ENCODE measurements at regions not wholly inside any gene's neighbourhood (a gene's known extent, or its start where the extent isn't known, plus 50 kb on each side); places are given as distances from the start of the nearest gene placed in this dataset.

DNA sequence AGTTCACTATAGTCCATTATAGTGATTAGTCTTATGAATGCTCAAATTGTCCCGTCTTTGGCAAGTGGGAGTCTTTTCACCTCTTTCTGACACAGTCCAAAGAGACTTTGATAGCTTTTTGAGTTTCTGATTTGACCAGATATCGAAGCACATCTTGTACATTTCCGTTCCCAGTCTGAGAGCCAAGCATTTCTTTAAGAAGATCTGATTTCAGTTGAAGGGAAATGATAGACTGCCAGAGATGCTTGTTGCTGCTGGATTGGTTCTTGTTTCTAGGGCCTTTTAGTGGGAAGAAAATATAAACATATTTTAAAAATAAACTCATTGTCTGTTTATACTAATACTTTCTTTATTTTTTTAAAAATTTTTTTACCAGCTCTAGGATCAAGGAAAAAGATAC is 54.1 kb upstream of the IER3 start:
- H3K27ac Mint-ChIP-seq: no peak overlapping the region
- H3K4me1 Mint-ChIP-seq (ENCODE audit: low read depth): peaks cover 30% of the 10 kb centered on the region
- DNase-seq (ENCODE audit: low spot score): no peak
- no peak overlapping the region for H3K4me3 Mint-ChIP-seq
- no peaks in the 10 kb centered on the region for H3K27me3 Mint-ChIP-seq (ENCODE audit: low read depth)
- no peaks in the 10 kb centered on the region for H3K9me3 Mint-ChIP-seq
- peaks cover 7% of the 10 kb centered on the region for H3K36me3 Mint-ChIP-seq (ENCODE audit: low read depth)

DNA sequence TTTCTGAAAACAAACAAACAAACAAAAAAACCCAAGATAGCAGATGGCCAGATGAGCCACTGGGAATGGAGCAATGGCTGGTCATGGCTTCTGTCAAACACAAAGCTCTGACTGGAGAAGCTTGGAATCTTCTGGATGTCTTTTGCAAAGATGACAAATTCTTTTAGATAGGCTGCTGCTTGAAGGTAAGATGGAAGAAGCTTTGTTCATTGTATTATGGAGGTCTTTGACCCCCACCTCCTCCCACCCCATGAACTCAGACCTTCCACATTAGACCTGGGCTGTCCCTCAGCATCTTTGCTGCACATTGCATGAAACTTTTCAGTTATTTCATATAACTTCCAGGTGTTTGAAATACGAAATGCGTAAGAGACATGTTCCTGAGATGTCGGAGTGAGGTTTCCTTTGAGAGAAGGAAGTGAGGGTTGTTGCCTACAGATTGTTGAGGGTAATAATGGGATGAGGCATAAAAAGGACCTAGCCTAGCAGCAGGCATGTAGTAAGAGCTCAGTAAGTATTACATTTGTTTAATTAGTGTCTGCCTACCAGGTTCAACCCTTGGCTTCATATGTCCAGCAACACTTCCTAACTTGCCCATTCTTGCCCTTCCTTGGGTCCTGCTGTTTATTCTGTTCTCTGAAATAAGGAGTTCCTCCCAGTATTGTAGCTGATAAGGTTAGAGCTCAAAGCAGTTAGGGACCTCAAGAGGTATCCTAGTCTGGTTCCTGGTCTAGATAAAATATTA is 51.4 kb upstream of the IER3 start:
- no peak for DNase-seq (ENCODE audit: low spot score)
- peaks cover 2% of the 10 kb centered on the region for H3K36me3 Mint-ChIP-seq (ENCODE audit: low read depth)
- peaks cover 26% of the 10 kb centered on the region for H3K4me1 Mint-ChIP-seq (ENCODE audit: low read depth)
- H3K9me3 Mint-ChIP-seq: no peaks in the 10 kb centered on the region
- H3K27me3 Mint-ChIP-seq (ENCODE audit: low read depth): no peaks in the 10 kb centered on the region
- H3K4me3 Mint-ChIP-seq: no peak overlapping the region
- H3K27ac Mint-ChIP-seq: no peak overlapping the region
